H1 (cell line): ENCODE measurements at regions not wholly inside any gene's neighbourhood (a gene's known extent, or its start where the extent isn't known, plus 50 kb on each side); places are given as distances from the start of the nearest gene placed in this dataset.

Source experiments
- CBX5 ChIP-seq: fragments of 300-800, 300-1000 bp; sonication (generic); IDR thresholded peaks from 2 replicates; pipeline ENCODE4 v1.7.1; 2016; ENCODE audit warnings: antibody characterized with exemption, low read length, low read depth
- EGR1 ChIP-seq: IDR thresholded peaks from 2 replicates; pipeline ENCODE4 v1.6.1; 2011; ENCODE audit warnings: low read depth, low read length, borderline replicate concordance
- GTF2F1 ChIP-seq: IDR thresholded peaks from 2 replicates; pipeline ENCODE4 v1.6.1; 2012; ENCODE audit warnings: low read depth, low read length, improper control_type of control experiment, borderline replicate concordance
- RAD21 ChIP-seq, 2 experiments: IDR thresholded peaks in 1 of 2; conservative IDR thresholded peaks in 1 of 2; 2 replicates each; pipeline ENCODE4 v1.6.1; 2011; ENCODE audit warnings: low read depth in 2 of 2, low read length in 2 of 2, improper control_type of control experiment in 1 of 2, inconsistent platforms in 1 of 2, mild to moderate bottlenecking in 1 of 2, moderate library complexity in 1 of 2
- SIN3A ChIP-seq, 2 experiments: IDR thresholded peaks in 1 of 2; conservative IDR thresholded peaks in 1 of 2; 2 replicates each; pipeline ENCODE4 v1.6.1; 2011 to 2012; ENCODE audit warnings: low read length in 2 of 2, improper control_type of control experiment in 1 of 2, low read depth in 1 of 2, mild to moderate bottlenecking in 1 of 2

- TF ChIP-seq SIN3A (conservative IDR thresholded peaks at IDR 0.05 in 1 of 2, IDR thresholded peaks at IDR 0.05 in 1 of 2; ENCODE audit: low read depth in 1 of 2, low read length in 2 of 2): no peak
- no peak for TF ChIP-seq CBX5
- no peak for TF ChIP-seq RAD21 (IDR thresholded peaks at IDR 0.05 in 1 of 2, conservative IDR thresholded peaks at IDR 0.05 in 1 of 2; ENCODE audit: low read depth in 2 of 2, low read length in 2 of 2)
- no peak for TF ChIP-seq EGR1
- TF ChIP-seq GTF2F1: no peak
These were observed 430.3 kb upstream of the SULF2 start (continued) for GRCh38 chr20:48215536-48215935.
